HG02870 (cell line): ENCODE measurements at regions not wholly inside any gene's neighbourhood (a gene's known extent, or its start where the extent isn't known, plus 50 kb on each side); places are given as distances from the start of the nearest gene placed in this dataset.
"Not testable (repeated sequence)": the region's sequence is repeated elsewhere in the genome, so short reads cannot be mapped to it uniquely, and the experiment has no call there.

ENCODE experiments used
- ATAC-seq: cut with Tn5 transposase; IDR thresholded peaks from one replicate; pipeline ENCODE4 v1.9.1; 2021; ENCODE audit warnings: mild to moderate bottlenecking, moderate library complexity; ENCODE audit not compliant: unreplicated experiment

DNA sequence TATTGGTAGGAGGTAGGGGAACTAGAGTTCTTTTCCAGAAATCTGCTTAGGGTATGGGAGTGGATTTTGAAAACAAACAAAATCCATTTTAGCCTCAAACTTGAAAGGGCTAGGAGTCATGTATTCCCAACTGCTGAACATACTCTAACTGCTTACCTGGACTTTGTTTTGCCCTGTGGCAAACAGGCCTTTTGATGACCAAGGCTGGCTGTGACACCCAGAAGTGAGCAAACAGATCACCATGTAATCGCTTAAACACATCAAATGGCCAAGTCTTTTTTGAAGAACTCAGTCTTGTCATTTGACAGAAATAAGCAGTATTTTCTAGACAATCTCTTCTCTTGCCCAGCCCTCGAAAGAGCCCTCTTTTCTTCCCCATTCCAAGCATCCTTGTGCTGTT lies 203.4 kb downstream of the KIT start:
- no peak for ATAC-seq

DNA sequence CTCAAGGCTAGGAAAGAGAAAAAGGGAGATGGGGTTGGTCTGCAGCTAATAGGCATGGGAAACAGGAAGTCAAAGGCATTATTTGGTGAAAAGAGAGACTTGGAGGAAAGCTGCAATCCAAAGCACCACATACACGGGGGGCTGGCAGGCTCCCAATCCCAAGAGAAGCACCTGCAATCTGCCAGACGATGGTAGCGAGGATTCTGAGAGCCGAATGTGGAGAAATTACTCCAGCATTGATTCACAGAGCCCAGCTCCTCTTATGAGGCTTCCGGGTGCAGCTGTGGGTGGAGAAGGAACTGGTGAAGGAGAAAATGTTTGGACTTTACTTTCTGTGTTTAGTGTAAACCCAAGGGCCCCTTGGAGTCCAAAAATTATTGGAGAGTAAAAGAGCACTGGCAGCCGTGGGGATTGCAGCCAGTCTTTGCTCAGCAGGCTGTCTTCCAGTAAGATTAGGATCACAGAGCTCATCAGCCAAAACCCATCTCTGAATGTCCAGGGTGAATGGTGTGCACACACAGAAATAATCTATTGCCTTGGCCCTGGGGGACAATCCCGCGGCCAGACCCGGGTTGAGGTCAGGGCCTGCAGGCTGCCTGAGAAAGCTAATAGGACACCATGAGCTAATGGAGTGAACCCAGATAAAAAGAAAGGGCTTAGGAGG lies 197.6 kb downstream of the KIT start:
- no peak for ATAC-seq

DNA sequence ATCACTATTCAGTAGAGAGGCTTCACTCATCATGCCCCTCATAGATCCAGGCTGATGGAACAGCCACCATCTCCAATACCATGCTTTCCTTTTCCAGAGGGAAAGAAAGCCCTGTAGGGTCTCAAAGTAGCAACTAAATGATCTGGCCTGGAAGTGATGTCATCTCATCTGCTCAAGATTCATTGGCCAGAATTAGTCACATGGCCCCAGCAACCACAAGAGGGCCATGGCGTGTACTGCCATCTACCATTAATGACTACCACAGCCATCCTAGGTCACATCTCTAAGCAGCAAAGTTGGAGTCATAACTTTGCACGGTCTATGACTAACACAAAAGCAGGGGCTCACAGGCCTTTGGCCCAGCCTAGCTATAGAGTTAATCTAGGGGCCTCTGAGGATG lies 194.8 kb downstream of the KIT start:
- no peak for ATAC-seq

DNA sequence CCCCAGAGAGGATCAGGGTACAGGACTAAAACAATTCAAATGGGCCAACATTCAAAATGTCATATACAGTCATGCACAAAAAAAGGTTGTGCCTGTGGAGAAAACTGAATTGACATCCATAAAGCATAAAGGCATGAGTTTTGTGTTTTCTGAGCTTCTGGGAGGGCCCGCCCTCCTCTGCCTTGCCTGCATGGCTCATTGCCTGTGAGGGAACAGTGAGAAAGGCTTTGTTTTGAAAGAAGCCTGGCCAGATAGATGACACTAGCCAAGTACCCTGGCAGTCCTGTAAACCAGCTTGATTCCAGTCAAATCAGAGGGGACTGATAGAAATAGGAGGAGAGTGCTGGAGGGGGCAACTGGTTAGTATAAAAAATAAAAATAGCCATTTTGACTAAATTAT lies 194.3 kb downstream of the KIT start:
- no peak for ATAC-seq

DNA sequence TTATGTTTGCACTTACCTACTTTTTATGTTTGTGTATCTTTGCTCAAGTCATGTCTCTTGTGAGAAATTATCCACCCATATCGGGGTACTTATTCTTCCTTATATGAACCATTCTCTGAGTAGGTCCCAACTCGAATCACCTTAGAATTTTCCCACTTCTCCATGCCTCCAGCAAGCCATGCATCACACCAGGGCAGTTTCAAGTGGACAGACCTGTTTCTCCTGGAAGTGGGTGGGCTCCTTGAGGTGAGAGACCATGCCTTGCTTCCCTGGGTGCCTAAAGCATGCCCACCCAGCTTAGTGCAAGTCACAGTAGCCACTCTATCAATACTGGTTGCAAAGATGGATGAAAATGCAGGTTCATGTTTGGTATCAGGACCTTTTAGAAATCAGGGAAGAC lies 187.2 kb downstream of the KIT start:
- no peak for ATAC-seq

DNA sequence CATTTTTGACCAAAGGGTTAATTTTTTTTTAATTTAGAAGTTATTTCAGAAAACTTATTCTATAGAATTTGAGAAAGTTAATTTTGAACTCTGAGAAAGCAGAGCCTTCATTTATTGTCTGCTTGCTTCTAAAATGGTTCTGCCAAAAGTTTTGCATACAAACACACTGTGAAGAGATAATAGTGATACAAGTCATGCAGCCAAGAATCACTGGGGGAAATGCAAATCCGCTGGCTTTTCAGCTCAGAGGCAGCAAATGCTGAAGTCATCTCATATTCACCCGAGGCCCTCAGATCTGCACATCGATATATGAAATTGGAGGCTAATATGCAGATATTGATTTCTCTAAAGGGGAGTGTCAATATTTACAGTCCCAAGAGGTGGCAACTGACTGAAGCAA lies 186.2 kb downstream of the KIT start:
- no peak for ATAC-seq

DNA sequence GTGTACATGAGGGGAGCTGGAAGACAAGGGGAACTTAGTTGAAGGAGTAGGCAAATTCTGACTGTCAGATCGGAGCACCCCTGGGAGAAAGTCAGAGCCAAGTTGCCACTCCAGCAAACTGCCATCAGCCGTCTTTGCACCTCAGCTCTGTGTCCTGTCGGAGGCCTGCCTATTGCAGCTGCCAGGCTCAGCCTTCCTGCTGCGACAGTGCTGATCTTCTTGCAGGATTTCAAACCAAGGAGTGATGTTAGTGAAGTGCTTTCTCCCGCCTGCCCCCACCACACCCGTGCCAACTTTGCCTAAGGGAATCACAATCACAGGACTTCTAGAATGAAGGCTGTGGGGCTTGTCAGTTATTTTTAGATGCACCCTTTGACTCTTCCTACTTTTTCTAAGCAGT lies 185.3 kb downstream of the KIT start:
- ATAC-seq, result no peak

DNA sequence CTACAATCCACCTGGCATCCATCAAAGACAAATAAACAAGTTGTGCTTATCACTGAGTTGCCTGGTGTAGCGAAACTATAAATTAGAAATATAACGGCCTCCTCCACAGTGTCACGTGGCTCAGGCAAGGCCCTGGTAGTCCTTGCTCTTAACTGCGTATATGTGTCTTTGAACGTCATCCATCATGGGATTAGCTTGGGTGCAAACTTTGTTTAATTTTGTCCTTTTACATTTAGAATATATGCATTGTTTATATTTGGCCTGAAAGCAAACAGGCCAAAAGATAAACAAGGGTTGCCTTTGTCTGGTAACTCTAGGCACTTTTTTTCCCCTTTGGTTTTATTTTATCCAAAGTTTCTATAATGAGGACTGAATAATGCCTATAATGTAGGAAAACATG lies 184.9 kb downstream of the KIT start:
- no peak for ATAC-seq

DNA sequence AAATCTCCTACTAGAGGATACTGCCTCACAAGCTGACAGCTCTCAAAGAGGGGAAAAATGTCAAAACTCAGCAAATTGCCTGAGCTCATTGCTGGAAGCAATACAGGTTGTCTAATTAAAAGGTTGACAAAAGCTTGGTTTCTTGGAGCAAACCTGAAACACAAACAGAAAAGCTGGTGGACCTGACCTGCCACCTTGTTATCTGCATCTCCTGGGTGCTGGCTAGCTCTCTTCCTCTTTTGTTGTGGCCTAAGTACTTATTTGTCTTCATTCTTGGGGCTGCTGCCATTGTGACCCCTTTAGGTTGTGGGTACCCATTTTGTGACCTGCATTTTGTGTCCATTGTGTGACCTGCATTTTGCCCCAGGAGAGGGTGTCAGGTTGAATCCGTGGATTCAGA lies 184.5 kb downstream of the KIT start:
- ATAC-seq, result no peak

DNA sequence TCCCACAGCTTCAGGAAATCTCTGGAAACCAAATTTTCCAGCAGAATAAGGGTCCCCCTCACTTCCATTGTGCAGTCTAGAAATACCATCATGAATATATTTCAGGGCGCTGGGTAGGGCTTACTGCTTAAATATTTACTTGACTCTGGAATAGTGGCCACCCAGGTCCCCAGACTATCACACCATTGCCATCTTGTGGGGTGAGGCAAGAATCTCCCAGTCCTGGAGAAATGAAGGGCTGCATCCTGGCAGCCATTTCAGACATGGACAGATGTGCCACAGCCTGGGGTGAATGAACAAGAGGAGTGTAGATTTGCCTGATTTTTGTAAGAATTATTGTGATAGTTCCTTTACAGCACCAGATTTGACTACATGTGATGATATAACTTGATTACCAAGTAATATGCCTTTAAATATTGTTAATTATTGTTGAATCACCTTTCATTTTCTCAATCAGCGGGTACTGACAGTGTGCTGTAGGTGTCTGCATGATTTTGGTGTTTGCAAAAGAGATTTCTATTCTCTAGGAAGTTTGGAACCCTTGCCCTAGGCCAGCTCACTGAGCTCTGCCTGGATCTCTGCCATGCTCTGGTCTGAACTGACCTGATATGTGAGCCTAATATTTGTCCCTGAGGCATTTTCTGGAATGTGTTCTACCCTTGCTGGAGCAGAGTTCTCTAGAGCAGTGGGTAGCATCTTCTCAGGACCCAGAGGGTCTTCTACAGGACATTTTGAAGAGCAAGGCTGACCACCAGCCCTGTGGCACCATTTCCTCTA lies 183.4 kb downstream of the KIT start:
- no peak for ATAC-seq

DNA sequence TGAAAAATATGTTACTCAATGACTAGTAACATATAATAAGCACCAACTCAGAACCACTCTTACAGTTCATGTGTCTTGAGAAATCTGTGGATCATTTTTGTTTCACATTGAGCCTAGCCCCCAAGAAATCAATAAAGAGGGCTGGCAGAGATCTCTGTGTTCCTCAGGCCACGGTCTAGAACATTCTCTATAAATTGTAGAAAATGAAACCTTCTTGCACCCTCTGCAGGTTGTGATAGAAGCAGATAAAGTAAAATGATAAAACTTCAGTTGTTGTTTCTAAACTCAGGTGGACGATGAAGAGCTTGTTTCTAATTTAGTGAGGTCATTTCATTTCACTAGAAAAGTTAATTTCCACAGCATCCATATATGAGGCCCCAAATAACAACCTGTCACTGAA lies 182.7 kb downstream of the KIT start:
- ATAC-seq, result no peak

DNA sequence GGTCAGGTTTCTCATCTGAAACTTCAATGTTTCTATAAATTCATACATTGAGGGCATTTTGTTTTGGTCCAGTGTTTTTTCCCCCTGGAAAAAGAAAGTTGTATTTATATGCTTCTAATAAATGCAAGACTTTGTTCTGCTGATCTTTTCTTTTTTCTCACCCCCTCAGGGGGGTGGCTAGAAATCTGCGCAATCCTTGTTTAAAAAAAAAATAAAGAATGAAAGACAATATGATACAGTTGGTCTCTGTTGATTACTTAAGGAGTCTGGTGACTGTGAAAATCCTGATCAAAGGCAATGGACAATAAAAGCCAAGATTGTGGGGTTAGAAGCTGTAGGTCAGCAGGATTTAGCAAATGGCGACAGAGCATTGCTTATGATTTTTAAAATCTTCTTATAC lies 180.5 kb downstream of the KIT start:
- no peak for ATAC-seq

DNA sequence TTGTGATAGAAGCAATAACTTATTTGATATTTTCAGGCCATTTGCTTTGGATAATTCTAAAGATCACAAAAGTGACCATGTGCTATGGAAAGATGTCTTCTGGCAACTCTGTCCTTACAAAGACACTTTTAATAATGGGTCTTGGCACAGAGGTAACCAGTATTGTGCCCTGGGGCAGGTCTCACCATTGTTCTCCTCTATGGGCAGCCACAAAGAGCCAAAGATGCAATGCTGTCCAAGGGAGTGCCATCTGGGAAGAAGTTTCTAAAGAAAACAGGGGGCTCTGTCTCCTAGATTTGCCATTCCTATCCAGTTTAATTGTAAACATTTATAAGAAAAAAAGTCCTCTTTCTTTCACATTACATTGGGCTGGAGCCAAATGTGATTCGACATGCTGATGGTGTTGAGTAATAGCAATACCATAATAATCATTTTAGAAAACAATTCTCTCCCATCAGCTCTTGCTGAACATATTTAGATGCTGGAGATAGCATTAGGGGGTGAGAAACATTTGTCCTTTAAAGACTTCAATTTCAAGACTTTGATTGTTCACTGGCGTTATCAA lies 179.9 kb downstream of the KIT start:
- no peak for ATAC-seq

DNA sequence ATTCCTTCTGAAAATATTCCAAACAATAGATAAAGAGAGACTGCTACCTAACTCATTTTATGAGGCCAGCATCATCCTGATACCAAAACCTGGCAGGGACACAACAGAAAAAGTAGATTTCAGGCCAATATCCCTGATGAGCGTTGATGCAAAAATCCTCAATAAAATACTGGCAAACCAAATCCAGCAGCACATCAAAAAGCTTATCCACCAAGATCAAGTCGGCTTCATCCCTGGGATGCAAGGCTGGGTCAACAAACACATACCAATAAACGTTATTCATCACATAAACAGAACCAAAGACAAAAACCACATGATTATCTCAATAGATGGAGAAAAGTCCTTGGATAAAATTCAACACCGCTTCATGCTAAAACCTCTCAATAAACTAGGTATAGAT lies 170.6 kb downstream of the KIT start:
- ATAC-seq, result not testable (repeated sequence)

DNA sequence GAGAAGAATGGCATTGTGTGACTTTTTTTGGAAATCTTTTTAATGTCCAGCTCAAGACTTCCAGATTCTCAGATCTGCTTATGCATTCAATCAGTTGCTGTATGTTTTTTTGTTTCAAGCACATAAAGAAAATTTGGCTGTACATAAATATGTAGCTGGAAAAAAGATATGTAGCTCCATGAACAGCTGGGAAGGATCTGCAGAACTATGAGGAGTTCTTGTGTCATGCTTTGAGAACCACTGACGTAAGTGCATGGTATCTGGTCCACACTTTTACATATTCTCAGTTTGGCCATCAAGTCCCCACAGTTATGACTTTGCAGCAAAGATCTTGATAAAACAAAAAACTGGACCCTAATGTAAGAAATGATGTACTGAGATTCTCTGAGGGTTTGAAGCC lies 165.9 kb downstream of the KIT start:
- no peak for ATAC-seq

DNA sequence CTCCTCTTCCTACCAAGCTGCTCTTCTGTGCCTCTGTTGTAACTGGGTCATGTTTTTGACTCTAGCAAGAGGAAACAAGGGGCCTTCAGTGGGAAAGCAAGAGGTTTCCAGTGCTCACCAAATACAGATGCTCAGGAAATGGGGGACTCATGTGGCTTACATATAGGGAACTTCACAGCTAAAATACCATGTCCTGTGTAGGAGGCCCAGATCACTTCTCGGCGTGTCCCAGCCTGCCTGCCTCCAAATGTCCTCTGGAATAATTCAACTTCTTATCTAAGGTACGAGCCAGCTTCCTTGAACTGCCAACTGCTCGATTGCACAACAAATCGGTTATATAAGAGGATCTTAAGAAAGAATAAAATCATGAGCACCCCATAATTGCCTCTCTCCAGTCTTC lies 161.3 kb downstream of the KIT start:
- ATAC-seq, result no peak

DNA sequence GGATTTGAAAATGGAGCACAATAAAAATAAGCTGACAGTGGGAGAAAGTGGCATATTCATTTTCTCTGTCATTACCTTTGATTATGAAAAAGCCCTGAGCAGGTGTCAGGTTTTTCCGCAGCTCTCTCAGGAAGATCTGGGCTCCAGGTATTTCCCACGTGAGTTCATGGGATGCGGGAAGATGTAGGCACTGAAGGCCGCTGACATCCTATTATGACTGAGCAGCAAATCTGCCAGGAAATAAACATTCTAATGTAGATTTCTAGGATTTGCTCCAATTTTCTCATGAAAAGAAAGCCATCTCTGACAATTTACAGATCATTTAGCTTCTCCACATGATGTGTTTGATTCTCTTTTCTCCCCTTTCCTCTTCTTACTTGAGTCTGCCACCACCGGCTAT lies 160.7 kb downstream of the KIT start:
- no peak for ATAC-seq

DNA sequence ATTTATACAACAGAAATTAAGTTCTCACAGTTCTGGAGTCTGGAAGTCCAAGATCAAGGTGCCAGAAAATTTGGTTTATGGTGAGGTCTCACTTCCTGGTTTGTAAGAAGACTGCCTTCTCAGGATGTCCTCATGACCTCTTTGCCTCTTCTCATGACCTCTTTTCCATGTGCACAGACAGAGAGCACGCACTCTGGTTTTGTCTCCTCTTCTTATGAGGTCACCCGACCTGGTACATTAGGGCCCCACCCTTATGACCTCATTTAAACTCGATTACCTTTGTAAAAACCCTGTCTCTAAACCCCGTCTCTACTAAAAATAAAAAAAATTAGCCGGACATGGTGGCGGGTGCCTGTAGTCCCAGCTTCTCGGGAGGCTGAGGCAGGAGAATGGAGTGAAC lies 155.9 kb downstream of the KIT start:
- ATAC-seq, result no peak

DNA sequence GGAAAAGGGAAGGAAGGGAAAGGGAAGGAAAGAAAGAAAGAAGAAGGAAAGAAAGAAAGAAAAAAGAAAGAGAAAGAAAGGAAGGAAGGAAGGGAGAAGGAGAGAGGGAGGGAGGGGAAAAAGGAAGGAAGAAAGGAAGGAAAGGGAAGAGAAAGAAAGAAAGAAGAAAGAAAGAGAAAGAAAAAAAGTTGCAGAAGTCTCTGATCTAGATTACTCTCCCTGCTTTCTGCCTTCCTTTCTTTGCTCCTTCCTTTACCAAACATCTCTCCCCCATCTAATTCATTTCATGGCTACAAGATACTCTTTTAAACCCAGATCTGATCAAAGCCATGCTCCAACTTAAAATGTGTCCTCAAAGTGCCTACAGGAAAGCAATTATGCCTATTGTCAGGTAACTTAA lies 148.6 kb downstream of the KIT start:
- no peak for ATAC-seq

DNA sequence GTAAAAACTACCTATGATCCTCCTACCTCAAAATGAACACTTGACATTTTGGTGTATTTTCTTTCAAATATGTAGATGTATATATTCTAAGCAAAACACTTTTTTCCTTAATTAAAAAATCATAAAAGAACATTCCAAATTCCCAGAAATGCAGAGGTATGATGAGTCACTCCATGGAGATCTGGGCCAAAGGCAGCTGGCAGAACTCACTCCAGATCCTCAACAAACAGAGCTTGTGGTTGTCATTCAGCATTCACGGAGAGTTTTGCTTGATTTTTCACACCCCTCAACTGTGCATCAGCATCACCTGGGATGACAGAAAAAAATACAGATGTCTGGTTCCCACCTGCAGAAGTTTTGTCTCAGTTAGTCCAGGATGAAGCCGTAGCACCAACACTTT lies 144.6 kb downstream of the KIT start:
- ATAC-seq, result no peak

DNA sequence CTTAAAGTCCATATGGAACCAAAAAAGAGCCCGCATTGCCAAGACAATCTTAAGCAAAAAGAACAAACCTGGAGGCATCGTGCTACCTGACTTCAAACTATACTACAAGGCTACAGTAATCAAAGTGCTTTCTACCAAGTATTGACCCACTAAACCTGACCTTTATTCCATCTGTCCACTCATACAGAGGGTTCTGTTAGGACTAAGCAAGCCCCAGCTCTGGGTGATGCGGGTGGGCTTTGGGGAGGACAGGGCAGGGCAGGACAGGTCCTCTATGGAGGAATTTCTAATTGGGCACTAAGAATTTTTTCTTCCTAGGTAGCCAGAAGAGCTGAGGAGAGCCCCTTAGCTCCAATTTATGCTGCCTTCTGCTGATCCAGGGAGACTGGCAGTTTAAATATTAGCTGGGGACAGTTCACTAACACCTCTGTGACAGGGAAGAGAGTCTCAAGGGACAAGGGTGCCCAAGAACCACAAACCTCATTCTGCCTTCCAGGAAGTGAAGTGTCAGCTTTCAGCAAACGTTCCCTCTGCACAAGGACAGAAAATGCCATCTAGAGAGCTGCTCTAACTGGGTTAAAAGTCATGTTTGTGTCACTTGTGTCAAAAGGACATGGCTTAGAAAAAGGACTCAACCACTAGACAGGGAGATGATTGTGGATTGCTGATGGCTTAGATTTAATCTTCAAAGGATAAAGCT lies 143.2 kb downstream of the KIT start:
- no peak for ATAC-seq

DNA sequence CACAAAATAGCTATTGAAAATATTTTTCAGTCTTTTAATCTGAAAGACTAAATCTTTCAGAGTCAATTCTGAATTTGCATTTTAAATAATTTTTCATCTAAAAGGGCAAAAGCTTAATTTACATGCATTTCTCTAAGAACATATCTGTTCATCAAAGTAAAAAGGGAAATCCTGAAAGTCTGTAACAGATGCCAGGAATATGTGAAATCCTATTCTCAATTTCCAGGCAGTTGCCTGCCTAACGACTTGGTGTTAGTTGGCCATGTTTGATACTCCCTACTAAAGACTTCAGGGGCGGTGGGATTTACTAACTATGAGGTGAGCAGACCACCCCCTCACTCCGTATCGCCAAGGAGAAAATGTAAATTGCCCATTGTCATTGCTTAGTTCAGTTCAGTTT lies 136.8 kb downstream of the KIT start:
- ATAC-seq, result no peak
